Prostate gland (tissue), 2 donors: ENCODE measurements at regions not wholly inside any gene's neighbourhood (a gene's known extent, or its start where the extent isn't known, plus 50 kb on each side); places are given as distances from the start of the nearest gene placed in this dataset.

Experiments used
- CTCF ChIP-seq, 4 experiments: fragments of 200-600 bp in 2 of 4; fragments of 450-650 bp in 2 of 4; sonication (generic) in 2 of 4; IDR thresholded peaks; 1 replicate in 3 of 4; 2 replicates in 1 of 4; pipeline ENCODE4 v1.5.1; 2016 to 2019; ENCODE audit warnings: antibody characterized with exemption in 4 of 4, mild to moderate bottlenecking in 2 of 4, moderate library complexity in 2 of 4
- POLR2A ChIP-seq: fragments of 450-650 bp; IDR thresholded peaks from one replicate; pipeline ENCODE4 v1.6.1; 2016; ENCODE audit warnings: antibody characterized with exemption, mild to moderate bottlenecking

GRCh38 chr13:105827111-105827809, 708.2 kb downstream of the EFNB2 start:
- no peak for TF ChIP-seq POLR2A
- TF ChIP-seq CTCF (IDR thresholded peaks at IDR 0.05) = no peak
